KBM-7 (cell line): ENCODE measurements at regions not wholly inside any gene's neighbourhood (a gene's known extent, or its start where the extent isn't known, plus 50 kb on each side); places are given as distances from the start of the nearest gene placed in this dataset.

Source experiments
- DNase-seq: peaks from one replicate; pipeline ENCODE4 v3.0.0-alpha.2; 2015
- in situ Hi-C: fragments of 300-500 bp; cut with MboI; formaldehyde crosslinking; loops from 2 replicates; pipeline ENCODE4 v1.14.3; 2020; ENCODE audit warnings: low sequenced_read_pairs, low pct_unique_long_range_greater_than_20kb, mixed read lengths

DNA sequence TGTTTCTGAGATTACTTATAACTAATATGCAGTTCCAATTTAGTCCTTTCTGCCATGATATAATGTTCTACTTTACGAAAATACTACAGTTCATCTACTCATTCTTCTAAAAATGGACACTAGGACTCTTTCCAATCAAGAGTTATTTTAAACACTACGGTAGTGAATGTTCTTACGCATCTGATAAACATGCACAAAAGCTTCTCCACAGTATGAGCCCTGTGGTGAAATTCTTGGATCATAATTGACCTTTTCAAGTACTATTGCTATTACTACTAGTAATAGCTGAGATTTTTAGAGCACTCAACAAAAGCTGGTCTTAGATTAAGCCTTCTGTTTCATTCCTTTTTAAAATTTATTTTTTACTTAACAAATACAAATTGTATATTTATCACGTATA is 106.4 kb downstream of the CH25H start:
- in situ Hi-C loops, result no loop called here
- no peak for DNase-seq

GRCh38 chr10:89097226-89097625 is 106.6 kb downstream of the FAS start:
- no peak for DNase-seq
- in situ Hi-C loops, result no loop called here

GRCh38 chr10:89095701-89096391 is 105.2 kb downstream of the FAS start:
- DNase-seq, result no peak
- in situ Hi-C loops, result no loop called here

DNA sequence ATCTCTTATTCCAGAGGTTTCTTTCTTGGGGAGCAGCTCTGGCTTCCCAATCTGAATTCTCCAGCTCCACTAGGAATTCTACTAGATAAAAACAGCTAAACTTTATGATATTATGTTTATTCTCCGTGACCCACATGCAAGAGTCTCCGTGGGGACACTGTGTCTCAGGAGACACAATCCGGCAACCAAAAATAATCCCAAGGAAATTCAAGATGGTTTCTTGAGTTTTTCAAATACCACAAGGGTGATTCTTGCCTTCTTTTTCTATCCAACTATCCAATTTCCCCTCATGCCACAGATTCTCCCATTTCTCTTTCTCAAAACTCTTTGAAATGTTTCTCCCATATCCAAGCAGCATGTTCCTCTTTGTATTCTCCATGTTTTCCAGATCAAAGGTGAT is 103.1 kb downstream of the FAS start:
- no peak for DNase-seq
- in situ Hi-C loops, result no loop called here

GRCh38 chr10:89092981-89093380 is 102.4 kb downstream of the FAS start:
- DNase-seq, result no peak
- in situ Hi-C loops, result no loop called here

- DNase-seq, result no peak
- in situ Hi-C loops, result no loop called here
These were observed 101.8 kb downstream of the FAS start for GRCh38 chr10:89092439-89092838.

DNA sequence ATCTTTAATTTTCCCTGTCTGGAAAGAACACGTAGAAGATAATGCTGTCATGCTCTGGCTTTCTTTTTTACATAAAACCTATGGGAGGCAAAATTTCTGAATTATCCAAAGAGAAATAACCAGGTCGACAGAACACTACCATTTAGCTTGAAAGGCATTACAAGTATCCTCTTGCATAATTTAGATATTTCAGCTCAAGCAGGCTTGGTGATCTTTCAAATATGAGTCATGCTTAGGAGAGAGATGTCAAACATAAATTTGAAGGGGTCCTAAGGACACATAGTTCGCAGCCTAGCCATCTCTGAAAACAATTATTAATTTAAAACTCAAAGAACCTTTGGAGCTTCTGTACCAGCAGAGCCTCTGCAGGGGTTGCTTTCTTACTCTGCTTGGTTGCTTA is 100.9 kb downstream of the FAS start:
- DNase-seq, result no peak
- in situ Hi-C loops, result no loop called here

GRCh38 chr10:89090756-89091445 is 100.3 kb downstream of the FAS start:
- DNase-seq, result peak; percentile 70
- in situ Hi-C loops, result no loop called here

DNA sequence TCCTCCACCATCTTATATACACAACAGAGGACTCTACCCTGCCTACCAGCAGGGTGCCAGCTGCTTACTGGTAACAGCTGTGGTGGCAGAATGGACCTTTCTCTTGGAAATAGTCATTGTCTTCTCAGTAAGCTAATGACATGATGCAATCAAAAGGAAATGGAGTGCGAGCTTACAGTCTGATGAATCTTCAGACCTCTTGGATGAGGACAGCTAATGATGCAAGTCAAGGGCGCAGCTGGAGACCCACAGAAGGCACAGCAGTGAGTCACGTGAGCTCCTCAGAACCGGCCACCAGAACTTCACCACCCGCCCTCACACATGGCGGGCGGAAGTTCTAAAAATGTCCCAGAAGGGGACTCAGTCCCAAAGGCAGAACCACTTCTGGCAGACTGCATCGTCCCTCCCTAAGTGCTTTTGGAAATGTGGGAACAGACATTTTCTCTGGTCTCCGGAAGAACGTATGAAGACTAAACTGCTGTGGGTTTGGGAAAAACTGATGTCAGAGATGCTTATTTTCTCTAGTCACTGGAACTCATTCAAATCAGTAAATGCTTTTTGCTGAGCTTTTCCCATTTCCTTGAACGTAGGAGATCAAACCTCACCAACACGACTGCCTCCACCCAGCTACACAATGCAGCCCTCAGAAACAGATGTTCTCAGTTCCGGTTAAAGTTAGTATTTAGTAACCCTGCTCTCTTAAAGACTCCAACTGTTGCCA is 96.4 kb downstream of the FAS start:
- DNase-seq, result peak; percentile 95
- in situ Hi-C loops, result no loop called here

- in situ Hi-C loops, result no loop called here
- no peak for DNase-seq
These were observed 94.6 kb downstream of the FAS start for GRCh38 chr10:89085153-89085552.

GRCh38 chr10:89082086-89082485 is 91.5 kb downstream of the FAS start:
- DNase-seq, result no peak
- in situ Hi-C loops, result no loop called here

DNA sequence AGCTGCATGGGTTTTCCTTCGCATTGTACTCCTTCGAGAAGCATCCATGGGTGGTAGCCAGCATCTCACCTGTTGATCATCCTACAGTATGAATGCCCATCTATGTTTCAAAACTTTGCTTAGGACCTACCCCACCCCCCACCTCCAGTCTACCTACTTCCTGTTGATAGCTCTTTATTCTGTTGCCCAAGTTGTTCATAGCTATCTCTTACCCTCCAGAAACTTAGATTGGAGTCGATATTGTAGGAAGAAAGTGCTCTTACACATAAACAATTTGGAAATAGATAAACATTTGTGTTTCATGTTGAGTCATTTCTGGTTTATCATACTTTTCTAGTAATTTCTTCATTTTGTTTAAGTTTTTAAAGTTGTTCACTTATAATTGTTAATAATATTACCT is 90.1 kb downstream of the FAS start:
- no peak for DNase-seq
- in situ Hi-C loops, result no loop called here

GRCh38 chr10:89079961-89080360 is 89.4 kb downstream of the FAS start:
- no peak for DNase-seq
- in situ Hi-C loops, result no loop called here

- in situ Hi-C loops, result no loop called here
These were observed 88.4 kb downstream of the FAS start for GRCh38 chr10:89078724-89079672.

GRCh38 chr10:89076120-89076519 is 85.5 kb downstream of the FAS start:
- in situ Hi-C loops, result no loop called here
- DNase-seq, result no peak

More at GRCh38 chr10:89078724-89079672, 88.4 kb downstream of the FAS start:
- no peak for DNase-seq

DNA sequence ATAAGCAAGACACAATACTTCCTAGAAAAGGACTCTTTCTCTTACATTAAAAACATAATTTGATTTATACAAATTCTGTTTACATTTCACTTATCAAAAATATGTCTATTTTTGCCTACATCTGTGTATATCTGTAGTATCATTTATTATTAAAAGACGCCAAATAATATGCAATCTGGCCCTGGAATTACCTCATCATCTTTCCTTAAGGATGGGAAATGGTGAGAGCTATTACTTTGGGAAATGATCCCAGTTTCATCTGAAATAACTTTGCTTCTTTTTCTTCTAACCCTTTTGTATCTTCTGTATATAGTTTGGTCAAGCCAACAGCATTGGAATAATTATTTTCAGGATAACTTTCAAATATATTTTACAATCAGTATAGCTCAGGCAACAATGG is 85.0 kb downstream of the FAS start:
- in situ Hi-C loops, result no loop called here
- DNase-seq, result no peak

GRCh38 chr10:89074120-89074519 is 83.5 kb downstream of the FAS start:
- DNase-seq, result no peak
- in situ Hi-C loops, result no loop called here

- DNase-seq, result no peak
- in situ Hi-C loops, result no loop called here
These were observed 83.1 kb downstream of the FAS start for GRCh38 chr10:89073719-89074118.

GRCh38 chr10:89069589-89069988 is 79.0 kb downstream of the FAS start:
- DNase-seq, result no peak
- in situ Hi-C loops, result no loop called here
